ENCODE measurements at regions not wholly inside any gene's neighbourhood (a gene's known extent, or its start where the extent isn't known, plus 50 kb on each side); places are given as distances from the start of the nearest gene placed in this dataset.

- TF ChIP-seq CEBPZ (IDR thresholded peaks at IDR 0.05; ENCODE audit: low read depth, low read length) = no peak
- TF ChIP-seq NFIC (IDR thresholded peaks at IDR 0.05; ENCODE audit: low read depth, low read length) = no peak
- TF ChIP-seq MAX (IDR thresholded peaks at IDR 0.05; ENCODE audit: low read depth, low read length) = no peak
Observed at GRCh38 chr12:114302606-114303315, 103.2 kb downstream of the TBX5 start (continued).

- FAIRE-seq = no peak
- no peaks in the 10 kb centered on the region for H3K27me3 ChIP-seq (replicated peaks in 1 of 2; ENCODE audit: control insufficient read depth in 2 of 2, insufficient read depth in 2 of 2, low read length in 1 of 2)
- RAD21 ChIA-PET (ENCODE audit: unreplicated experiment) = no interaction called here
Observed at GRCh38 chr12:114302117-114302516, 103.8 kb downstream of the TBX5 start.

More at GRCh38 chr12:114302117-114302516, 103.8 kb downstream of the TBX5 start:
- BruUV-seq (replicated peaks) = no TSS peak
- Histone ChIP-seq H4K20me1 (ENCODE audit: control insufficient read depth, insufficient read depth) (no peaks in the 10 kb centered on the region), H3K36me3 (ENCODE audit: control insufficient read depth in 2 of 2, insufficient read depth in 2 of 2, low read length in 1 of 2) (no peaks in the 10 kb centered on the region), H3K79me2 (ENCODE audit: control insufficient read depth, insufficient read depth, low read length) (no peaks in the 10 kb centered on the region), H3K4me2 (ENCODE audit: control insufficient read depth, insufficient read depth) (no peak overlapping the region), H3K27ac (ENCODE audit: control insufficient read depth, insufficient read depth) (no peak overlapping the region), H3K9me3 (replicated peaks; ENCODE audit: control insufficient read depth, insufficient read depth, low read length) (no peaks in the 10 kb centered on the region), H2AFZ (ENCODE audit: control insufficient read depth, low read depth, low read length) (no peak overlapping the region), H3K4me1 (ENCODE audit: control insufficient read depth, insufficient read depth, low read length) (no peaks in the 10 kb centered on the region), H3K9ac (ENCODE audit: control insufficient read depth, insufficient read depth, low read length) (no peak overlapping the region), H3K4me3 (no peak overlapping the region)
- ChIA-PET POLR2A (no interaction called here), SMC1A (ENCODE audit: uncharacterized antibody, unreplicated experiment) (interaction anchor here (0.8 to 1.2 kb wide), 2 partner anchors 16 to 97 kb away, joined by 3 read pairs; no protein-coding TSS in a partner anchor), CTCF (no interaction called here)
- in situ Hi-C loops (cut with MboI) (no loop called here), intact Hi-C loops (cut with micrococcal nuclease; ENCODE audit: unreplicated experiment) (no loop called here)
- TF ChIP-seq CEBPB (IDR thresholded peaks at IDR 0.05; ENCODE audit: borderline replicate concordance in 1 of 2, low read depth in 2 of 2, low read length in 2 of 2) = no peak
- TF ChIP-seq NR2C2 (IDR thresholded peaks at IDR 0.05; ENCODE audit: borderline replicate concordance, control insufficient read depth, insufficient read length, low read depth) = no peak
- TF ChIP-seq NFYB (IDR thresholded peaks at IDR 0.05; ENCODE audit: insufficient read depth, low read depth, low read length) = no peak
- TF ChIP-seq TBL1XR1 (IDR thresholded peaks at IDR 0.05; ENCODE audit: low read depth, low read length) = no peak
- no peak for TF ChIP-seq MYC (IDR thresholded peaks at IDR 0.05; ENCODE audit: insufficient read depth, insufficient read length, insufficient replicate concordance, low read length, severe bottlenecking)
- no peak for DNase-seq (ENCODE audit: low read depth, low spot score)
- 2% methylated on average over 8 of the region's 8 CpGs for WGBS (ENCODE audit: insufficient coverage, insufficient replicate concordance, low lambda C conversion rate, missing lambda C conversion rate)
- no peak for ATAC-seq

Measured in GM12878 (cell line).